HuH-7 (cell line): ENCODE measurements at regions not wholly inside any gene's neighbourhood (a gene's known extent, or its start where the extent isn't known, plus 50 kb on each side); places are given as distances from the start of the nearest gene placed in this dataset.

Experiments
- DNase-seq: peaks from one replicate; pipeline ENCODE4 v3.0.0; 2011; ENCODE audit warnings: low spot score

GRCh38 chr2:204272089-204272488, 273.2 kb upstream of the PARD3B start:
- DNase-seq = no peak

DNA sequence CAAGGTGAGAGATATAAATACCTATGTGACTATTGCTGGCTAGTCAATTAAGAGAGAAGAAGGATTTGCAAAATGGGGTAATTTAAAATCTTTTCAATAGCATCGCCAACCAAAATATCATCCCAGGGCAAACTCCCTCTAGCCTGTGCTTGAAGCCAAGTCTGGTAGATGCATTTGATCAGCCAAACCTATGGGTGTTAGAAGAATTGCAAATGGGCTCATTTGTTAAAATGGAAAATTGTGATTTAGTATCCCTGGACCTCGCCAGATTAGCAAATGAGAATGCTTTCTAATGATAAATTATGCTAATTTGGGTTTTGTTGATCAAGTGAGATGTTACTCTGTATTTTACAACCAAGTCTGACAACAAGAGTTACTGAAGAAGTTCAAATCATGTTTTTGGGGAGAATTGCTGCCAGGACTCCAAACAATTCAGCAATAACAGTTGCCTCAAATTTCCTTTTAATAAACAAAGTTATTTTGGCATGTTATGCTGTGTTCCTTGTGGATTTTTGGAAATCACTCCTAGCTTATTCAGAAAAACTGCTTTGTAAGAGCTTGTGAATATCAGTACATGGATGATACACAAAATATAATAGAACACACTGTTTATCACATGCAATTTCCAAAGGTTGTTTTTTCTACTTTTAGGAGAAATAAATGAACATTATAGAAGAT, 272.5 kb upstream of the PARD3B start:
- no peak for DNase-seq

- no peak for DNase-seq
These were observed 270.8 kb upstream of the PARD3B start for GRCh38 chr2:204274429-204274828.

DNA sequence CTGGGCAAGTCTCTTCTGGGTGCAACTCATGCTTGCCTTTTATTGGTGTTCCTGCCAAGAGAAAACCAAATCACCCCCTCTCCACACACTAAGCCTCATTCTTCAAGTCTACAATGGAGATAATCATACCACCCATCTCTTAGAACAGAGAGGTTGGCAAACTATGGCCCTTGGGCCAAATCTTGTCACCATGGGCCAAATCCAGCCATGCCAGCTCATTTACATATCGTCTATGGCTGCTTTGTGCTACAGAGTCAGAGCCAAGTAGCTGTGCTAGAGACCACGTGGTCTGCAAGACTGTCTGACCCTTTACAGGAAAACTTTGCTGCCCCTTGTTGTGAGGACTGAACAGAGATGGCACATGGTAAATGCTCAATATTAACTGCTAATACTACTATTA, 270.3 kb upstream of the PARD3B start:
- no peak for DNase-seq

DNA sequence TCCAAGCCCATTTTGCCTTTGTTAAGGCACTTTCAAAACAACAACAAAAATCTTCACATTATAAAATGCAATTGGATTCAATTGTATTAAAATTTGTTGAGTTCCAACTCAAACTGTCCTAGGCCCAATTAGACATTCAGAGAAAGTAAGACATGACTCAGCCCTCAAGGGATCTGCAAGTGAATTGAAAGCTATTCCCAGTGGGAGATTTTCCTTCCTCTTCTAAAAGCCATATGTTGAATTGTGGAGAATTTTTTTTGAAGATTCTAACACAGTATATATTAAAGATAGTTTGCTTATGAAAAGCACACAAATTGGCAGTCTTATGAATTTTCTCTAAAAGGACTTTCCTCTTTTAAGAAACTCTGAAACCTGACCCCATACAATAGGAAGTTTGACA, 268.0 kb upstream of the PARD3B start:
- DNase-seq = no peak

DNA sequence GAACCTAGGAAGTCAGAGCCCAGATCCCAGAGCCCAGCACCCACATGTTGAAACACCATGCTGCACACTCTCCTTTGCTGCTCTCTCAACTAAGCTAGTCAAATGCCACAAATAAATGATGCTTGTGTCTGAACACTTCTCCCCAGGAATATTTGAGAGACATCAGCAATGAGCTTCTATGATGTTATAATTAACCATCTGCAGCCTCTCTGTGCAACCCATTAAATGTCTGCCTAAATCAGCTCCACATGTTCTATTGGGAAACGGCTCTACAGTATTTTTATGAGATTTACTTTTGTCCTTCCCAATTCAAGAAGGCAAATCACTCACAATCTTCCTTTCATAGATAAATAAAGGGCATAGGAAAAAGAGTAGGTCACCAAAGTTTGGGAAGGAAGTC, 266.8 kb upstream of the PARD3B start:
- DNase-seq = no peak

DNA sequence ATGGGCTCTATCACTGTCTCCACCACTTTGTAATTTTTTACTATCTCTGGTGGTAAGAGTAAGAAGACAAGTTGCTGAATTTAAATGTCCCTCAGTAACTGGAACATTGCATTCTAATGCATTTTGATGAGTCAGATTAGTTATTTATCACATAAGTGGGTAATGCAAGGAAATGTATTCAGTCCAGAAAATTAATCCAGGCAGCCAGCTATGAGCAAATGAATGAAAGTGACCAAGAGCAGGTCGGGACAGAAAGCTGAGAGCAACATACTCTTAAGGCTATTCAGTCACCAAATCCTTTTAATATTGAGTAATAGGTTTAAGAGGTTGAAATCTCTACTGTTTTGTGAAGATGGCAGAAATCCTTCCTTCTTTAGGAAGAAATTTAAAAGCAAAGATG, 265.5 kb upstream of the PARD3B start:
- DNase-seq = no peak

GRCh38 chr2:204280262-204280668, 265.0 kb upstream of the PARD3B start:
- DNase-seq = no peak

DNA sequence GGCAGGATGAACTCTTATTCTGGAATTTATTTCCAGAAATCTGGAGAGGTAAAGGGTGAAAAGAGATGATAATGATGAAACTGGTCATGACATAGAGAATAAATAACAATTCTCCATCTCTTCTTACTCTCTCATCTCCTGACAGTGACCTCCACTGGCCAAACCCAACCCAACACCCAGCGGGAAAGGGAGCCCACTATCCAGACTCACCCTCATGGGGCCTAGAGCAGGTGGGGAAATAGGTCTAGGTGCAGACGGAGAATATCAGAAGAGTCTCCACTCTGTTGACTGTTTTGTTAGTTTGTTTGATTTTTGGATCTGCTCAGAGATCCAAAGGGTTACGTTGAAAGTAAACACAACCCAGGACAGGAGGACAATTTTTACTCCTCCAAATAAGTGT, 263.2 kb upstream of the PARD3B start:
- no peak for DNase-seq

DNA sequence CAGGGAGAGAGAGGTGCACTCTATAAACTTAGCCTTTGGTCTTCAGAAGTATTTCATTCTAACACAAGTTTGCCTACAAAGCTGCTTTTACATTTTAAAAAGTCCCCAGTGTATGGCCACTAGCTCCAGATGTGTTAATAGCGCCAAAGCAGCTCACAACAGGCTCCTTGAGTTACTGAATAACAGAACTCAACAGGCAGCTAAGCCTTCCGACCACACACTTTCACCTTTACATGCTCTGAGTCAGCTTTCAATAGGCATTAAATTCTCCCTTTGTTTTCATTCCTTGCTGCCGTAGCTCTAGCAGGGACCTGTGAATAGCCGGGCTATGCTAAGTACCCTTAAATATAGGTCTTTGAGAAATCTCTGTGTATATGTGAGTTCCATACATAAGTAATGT, 262.8 kb upstream of the PARD3B start:
- DNase-seq = no peak

GRCh38 chr2:204289066-204289465, 256.2 kb upstream of the PARD3B start:
- no peak for DNase-seq

- no peak for DNase-seq
These were observed 252.8 kb upstream of the PARD3B start for GRCh38 chr2:204292439-204292838.

DNA sequence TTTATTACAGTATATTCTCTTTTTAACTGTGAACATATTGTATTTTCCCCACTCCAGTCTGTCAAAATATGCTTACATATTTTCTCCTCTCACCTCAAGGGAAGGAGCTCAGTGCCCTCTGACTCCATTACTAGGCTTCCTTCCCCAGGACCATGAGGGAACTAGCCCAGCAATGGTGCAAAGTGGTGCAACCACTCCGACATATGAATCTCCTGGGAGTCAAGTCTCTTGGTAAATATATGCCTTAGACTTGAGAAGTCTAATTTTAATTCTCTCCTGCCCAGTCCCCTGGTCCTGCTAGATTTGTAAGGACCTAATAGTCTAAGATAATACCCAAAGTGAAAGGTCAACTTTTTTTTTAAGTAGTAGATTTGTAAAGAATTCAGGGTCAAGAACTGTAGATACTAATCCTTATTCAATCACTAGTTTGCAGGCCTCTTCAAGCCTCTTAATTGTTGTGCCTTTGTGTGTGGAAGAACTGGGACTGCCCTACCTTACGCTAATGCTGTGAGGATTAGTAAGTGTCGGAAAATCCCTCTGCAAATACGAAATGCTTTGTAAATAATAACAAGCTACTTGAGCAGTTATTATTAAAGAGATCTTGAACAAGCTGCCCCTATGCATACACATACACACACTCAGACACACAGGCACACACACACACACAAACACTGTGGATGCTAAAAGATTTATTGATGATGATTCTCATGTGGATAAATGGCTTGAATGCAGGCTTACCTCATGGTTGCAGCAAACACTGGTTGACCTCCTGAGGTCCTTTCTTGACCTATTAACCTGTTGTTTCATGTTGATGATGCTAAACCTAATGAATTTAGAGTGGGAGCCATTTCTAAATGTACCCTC, 251.2 kb upstream of the PARD3B start:
- DNase-seq = no peak

- DNase-seq = no peak
These were observed 246.9 kb upstream of the PARD3B start for GRCh38 chr2:204298404-204298803.

DNA sequence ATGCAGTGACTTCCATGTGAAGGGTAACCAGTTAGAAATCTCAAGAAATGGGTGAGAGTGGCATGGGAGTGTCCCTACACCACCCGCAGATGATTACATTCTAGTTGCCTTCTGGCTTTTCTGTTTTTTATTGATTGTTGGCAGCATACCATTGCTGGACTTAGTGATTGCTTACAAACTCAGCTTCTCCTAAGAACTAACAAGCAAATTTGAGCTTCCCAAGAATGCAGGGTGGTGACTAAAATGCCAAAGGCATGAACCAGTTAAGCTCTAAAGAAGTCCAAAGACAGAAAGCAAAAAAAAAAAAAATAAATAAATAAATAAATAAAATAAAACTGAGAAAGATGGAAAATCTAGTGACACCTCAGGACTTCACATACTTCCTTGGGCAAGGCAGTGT, 245.5 kb upstream of the PARD3B start:
- DNase-seq = no peak

- no peak for DNase-seq
These were observed 238.6 kb upstream of the PARD3B start for GRCh38 chr2:204306667-204307066.

DNA sequence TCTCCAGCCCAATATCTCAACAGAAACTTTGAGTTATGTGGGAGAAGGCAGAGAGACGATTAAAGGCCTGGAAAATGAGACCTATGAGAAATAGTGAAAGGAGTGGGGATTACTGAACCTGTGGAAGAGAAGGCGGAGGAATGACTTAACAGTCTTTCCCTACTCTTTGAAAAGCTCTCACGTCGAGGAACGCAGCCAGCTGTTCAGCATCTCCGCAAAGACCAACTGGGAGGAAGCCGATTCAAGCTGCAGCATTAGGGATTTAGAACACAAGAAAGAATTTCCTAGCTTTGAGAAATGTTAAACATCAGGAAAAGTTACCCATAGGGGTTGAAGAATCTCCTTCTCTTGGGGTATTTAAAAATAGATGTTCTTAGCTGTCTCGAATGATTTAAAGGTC, 233.2 kb upstream of the PARD3B start:
- no peak for DNase-seq

DNA sequence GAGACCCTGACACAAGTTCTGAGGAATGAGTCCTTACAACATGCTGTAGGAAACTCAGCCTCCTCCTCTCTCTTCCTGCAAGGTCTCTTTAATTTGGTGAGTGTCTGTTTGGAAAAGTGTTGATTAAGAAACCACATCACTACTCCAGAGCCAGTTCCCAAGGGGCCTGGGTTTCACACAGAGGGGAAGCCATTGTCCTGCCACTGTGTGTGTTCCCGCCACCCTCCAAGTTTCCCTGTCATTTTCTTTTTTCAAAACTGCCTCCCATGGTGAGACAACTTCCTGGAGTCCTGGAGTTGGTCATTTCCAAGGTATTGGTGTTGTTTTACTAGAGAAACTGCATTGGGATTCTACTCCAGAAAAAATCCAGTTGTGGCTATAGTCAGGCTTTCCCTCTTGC, 232.0 kb upstream of the PARD3B start:
- DNase-seq = no peak

GRCh38 chr2:204315236-204315662, 230.0 kb upstream of the PARD3B start:
- no peak for DNase-seq

GRCh38 chr2:204317640-204318039, 227.6 kb upstream of the PARD3B start:
- DNase-seq = no peak

DNA sequence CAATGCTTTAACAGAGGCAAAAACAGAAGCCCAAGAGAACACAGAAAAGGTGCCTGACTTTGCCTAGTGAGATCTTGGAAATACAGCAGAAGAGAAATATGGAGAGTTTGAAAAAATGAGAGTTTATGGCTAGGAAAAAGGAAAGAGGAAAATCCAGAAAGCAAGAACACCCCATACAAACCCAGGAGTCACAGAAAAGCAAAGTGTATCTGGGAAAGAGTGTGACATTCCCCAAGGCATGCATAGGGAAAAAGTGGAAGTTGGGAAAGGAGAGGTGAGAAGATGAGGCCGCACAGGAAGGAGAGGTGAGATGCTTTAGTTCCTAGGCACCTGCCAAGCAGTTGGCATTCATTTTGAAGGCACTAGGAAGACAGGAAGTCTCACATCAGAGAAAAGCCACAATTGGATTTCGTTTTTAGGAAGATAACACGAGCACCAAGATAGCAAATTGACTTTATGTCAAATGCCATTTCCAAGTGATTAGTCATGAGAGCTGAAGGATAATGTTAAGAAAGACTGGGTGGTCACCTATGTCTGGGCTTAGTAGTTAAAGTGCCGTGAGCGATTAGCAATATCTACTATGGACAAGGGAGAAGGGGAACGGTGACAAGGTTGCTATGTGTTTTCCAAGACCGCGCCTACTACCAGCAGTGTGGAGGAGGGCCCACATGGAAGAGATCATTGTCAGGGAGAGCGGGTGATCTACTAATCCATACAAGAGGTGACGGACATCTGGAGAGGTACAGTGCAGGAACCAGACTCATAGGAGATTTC, 224.1 kb upstream of the PARD3B start:
- DNase-seq = no peak

DNA sequence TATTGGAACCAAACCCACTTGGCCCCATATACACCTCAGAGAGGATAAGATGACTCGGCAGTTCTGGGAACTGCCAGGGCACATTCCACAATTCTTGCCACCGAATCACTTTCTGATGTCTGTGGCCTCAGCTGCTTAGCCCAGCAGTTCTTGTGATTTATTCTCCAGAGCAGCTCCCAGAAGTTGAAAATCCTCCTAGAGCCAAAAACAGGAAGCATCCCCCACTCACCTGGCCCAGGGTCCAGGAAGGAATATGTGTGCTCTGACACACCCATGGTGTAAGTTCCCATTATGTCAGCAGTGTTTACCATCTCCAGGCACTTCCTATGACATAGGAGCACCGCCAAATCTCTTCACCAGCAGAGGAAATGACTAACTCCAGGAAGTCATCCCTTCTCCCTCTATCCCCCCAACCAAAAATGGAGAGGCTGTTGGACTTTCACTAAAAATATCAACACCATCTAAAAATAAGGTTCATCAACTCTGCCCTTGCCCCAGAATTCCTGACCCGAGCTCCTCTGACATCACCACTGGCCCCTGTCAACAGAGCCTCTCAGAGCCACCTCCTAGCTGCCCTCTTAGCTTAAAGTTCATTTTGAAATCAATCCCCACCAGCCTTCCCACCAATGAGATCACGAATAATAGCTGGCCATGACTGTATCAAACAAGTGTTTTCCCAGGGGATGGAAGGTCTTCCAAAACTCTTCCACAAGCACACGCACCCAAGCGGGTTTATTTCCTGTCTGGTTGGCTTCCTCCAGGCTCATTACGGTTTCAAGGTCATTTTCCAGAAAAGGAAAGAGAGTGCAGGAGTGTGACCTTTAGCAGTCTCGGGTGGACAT, 223.1 kb upstream of the PARD3B start:
- no peak for DNase-seq
